GM23338 (cell line): ENCODE measurements at regions not wholly inside any gene's neighbourhood (a gene's known extent, or its start where the extent isn't known, plus 50 kb on each side); places are given as distances from the start of the nearest gene placed in this dataset.

Source experiments
- ATAC-seq: fragments of 200-7000 bp; cut with Tn5 transposase; 3 replicates; pipeline ENCODE4 v1.9.1; 2020
- DNase-seq: peaks from one replicate; pipeline ENCODE4 v3.0.0-alpha.2; 2015; ENCODE audit warnings: low spot score
- H2AFZ ChIP-seq: fragments of 200-600 bp; sonication (generic); 2 replicates; pipeline ENCODE4 v1.8.0; 2016; ENCODE audit warnings: antibody characterized with exemption, mild to moderate bottlenecking, moderate library complexity
- H3F3A ChIP-seq: fragments of 200-600 bp; sonication (generic); replicated peaks from 2 replicates; pipeline ENCODE4 v1.8.0; 2017; ENCODE audit warnings: antibody characterized with exemption, mixed run types, low read depth
- H3K27ac ChIP-seq: fragments of 200-600 bp; sonication (generic); 2 replicates; pipeline ENCODE4 v1.6.1; 2016; ENCODE audit warnings: low read depth
- H3K27me3 ChIP-seq: fragments of 200-600 bp; sonication (generic); 2 replicates; pipeline ENCODE4 v1.8.0; 2016; ENCODE audit warnings: mild to moderate bottlenecking, mixed run types, moderate library complexity; ENCODE audit not compliant: insufficient read depth
- H3K36me3 ChIP-seq: fragments of 200-600 bp; sonication (generic); 2 replicates; pipeline ENCODE4 v1.8.0; 2016; ENCODE audit warnings: mild to moderate bottlenecking; ENCODE audit not compliant: insufficient read depth
- H3K4me1 ChIP-seq: fragments of 200-600 bp; sonication (generic); 2 replicates; pipeline ENCODE4 v1.8.0; 2016; ENCODE audit warnings: mild to moderate bottlenecking, moderate library complexity; ENCODE audit not compliant: insufficient read depth
- H3K4me2 ChIP-seq: fragments of 200-600 bp; sonication (generic); 2 replicates; pipeline ENCODE4 v1.7.1; 2017; ENCODE audit warnings: mixed run types
- H3K4me3 ChIP-seq: fragments of 200-600 bp; sonication (generic); 2 replicates; pipeline ENCODE4 v1.6.1; 2016; ENCODE audit warnings: mixed run types
- H3K79me2 ChIP-seq: fragments of 200-600 bp; sonication (generic); replicated peaks from 2 replicates; pipeline ENCODE4 v1.8.0; 2017; ENCODE audit warnings: mild to moderate bottlenecking; ENCODE audit not compliant: insufficient read depth
- H3K9me2 ChIP-seq: fragments of 200-600 bp; sonication (generic); 2 replicates; pipeline ENCODE4 v1.8.0; 2017; ENCODE audit not compliant: insufficient read depth
- H4K20me1 ChIP-seq: fragments of 200-600 bp; sonication (generic); replicated peaks from 2 replicates; pipeline ENCODE4 v1.8.0; 2017; ENCODE audit warnings: mild to moderate bottlenecking; ENCODE audit not compliant: insufficient read depth
- H3K27ac Mint-ChIP-seq: 2 replicates; pipeline ENCODE4 v1.8.0; 2020; ENCODE audit warnings: inconsistent platforms, mild to moderate bottlenecking, moderate library complexity, mixed read lengths
- H3K27me3 Mint-ChIP-seq: 3 replicates; pipeline ENCODE4 v1.8.0; 2022; ENCODE audit warnings: low read depth, mild to moderate bottlenecking, moderate library complexity, mixed read lengths, inconsistent platforms; ENCODE audit not compliant: insufficient read depth, poor library complexity
- H3K36me3 Mint-ChIP-seq: 3 replicates; pipeline ENCODE4 v1.8.0; 2021; ENCODE audit warnings: low read depth, mild to moderate bottlenecking, inconsistent platforms, moderate library complexity, mixed read lengths
- H3K4me1 Mint-ChIP-seq: 3 replicates; pipeline ENCODE4 v1.8.0; 2020; ENCODE audit warnings: mild to moderate bottlenecking, inconsistent platforms, mixed read lengths
- H3K4me3 Mint-ChIP-seq: 3 replicates; pipeline ENCODE4 v1.8.0; 2021; ENCODE audit warnings: moderate library complexity, mild to moderate bottlenecking, inconsistent platforms, mixed read lengths
- H3K9me3 Mint-ChIP-seq: 3 replicates; pipeline ENCODE4 v1.8.0; 2020; ENCODE audit warnings: moderate library complexity, mild to moderate bottlenecking, inconsistent platforms, mixed read lengths
- CREB1 ChIP-seq: fragments of 250-450 bp; sonication (Bioruptor Pico); IDR thresholded peaks from 2 replicates; pipeline ENCODE4 v1.5.0; 2020; ENCODE audit warnings: low read depth, mild to moderate bottlenecking, moderate library complexity
- EZH2 ChIP-seq: fragments of 200-600 bp; sonication (generic); IDR thresholded peaks from one replicate; pipeline ENCODE4 v1.8.0; 2017; ENCODE audit warnings: antibody characterized with exemption, mild to moderate bottlenecking, low read depth; ENCODE audit not compliant: unreplicated experiment
- EZH2phosphoT487 ChIP-seq: fragments of 200-600 bp; sonication (generic); IDR thresholded peaks from one replicate; pipeline ENCODE4 v1.8.1; 2018; ENCODE audit warnings: antibody characterized with exemption; ENCODE audit not compliant: unreplicated experiment
- JUNB ChIP-seq: IDR thresholded peaks from one replicate; pipeline ENCODE4 v1.6.1; 2016; ENCODE audit warnings: antibody characterized with exemption; ENCODE audit not compliant: unreplicated experiment
- NANOG ChIP-seq: IDR thresholded peaks from 2 replicates; pipeline ENCODE4 v1.6.1; 2016; ENCODE audit warnings: antibody characterized with exemption, borderline replicate concordance
- POLR2AphosphoS5 ChIP-seq: IDR thresholded peaks from 2 replicates; pipeline ENCODE4 v1.6.1; 2016; ENCODE audit warnings: antibody characterized with exemption, low read depth
- STAT1 ChIP-seq: IDR thresholded peaks from one replicate; pipeline ENCODE4 v1.6.1; 2016; ENCODE audit warnings: antibody characterized with exemption; ENCODE audit not compliant: unreplicated experiment
- ZNF114 ChIP-seq: fragments of 250-450 bp; sonication (Bioruptor Pico); IDR thresholded peaks from 2 replicates; pipeline ENCODE4 v1.5.0; 2020; ENCODE audit warnings: mild to moderate bottlenecking, moderate library complexity
- ZNF331 ChIP-seq: fragments of 250-450 bp; sonication (Bioruptor Pico); IDR thresholded peaks from 2 replicates; pipeline ENCODE4 v1.5.0; 2020; ENCODE audit warnings: low read depth, mild to moderate bottlenecking, moderate library complexity
- TF ChIP-seq, protein P1 (sequence below): IDR thresholded peaks from 2 replicates; pipeline ENCODE4 v1.6.1; 2016; ENCODE audit warnings: antibody characterized with exemption
- TF ChIP-seq, protein P2 (sequence below): IDR thresholded peaks from one replicate; pipeline ENCODE4 v1.6.1; 2018; ENCODE audit warnings: antibody characterized with exemption; ENCODE audit not compliant: unreplicated experiment
- TF ChIP-seq, protein P3 (sequence below): fragments of 250-450 bp; sonication (Bioruptor Pico); IDR thresholded peaks from 2 replicates; pipeline ENCODE4 v1.5.0; 2020; ENCODE audit warnings: mild to moderate bottlenecking, moderate library complexity
- TF ChIP-seq, protein P4 (sequence below), 2 experiments: fragments of 200-600 bp in 1 of 2; sonication (generic) in 1 of 2; conservative IDR thresholded peaks; 2 replicates each; pipeline versions ENCODE4 v1.5.1 to v1.6.1; 2016 to 2017; ENCODE audit warnings: antibody characterized with exemption in 2 of 2, low read depth in 2 of 2, mild to moderate bottlenecking in 2 of 2, moderate library complexity in 1 of 2

DNA sequence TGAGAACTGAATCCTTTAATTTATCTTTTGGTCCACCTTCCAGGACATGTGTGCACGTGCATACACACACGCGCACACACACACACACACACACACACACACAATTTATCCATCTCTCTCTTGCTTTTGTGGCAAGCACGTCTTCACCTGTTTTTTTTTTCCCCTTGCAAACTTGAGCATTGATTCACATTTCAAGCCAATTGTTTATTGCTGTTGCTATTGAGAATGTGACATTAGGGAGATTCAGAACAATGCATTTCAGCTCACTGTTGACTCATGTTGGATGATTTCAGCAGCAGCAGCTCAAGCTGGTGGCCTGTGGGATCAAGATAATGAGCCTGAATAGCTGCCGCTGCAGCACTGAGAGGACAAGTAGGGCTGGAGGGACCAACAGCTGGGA is 128.9 kb downstream of the SNAPC1 start:
- Histone ChIP-seq H3K36me3 (no peaks in the 10 kb centered on the region), H3K4me3 (no peak overlapping the region), H3K27ac (no peak overlapping the region), H3K9me2 (no peaks in the 10 kb centered on the region), H2AFZ (no peak overlapping the region), H3K4me2 (0 out of 2 replicates have a peak overlapping the region, but pooled peaks have one; percentile 23), H4K20me1 (no peaks in the 10 kb centered on the region), H3K4me1 (peaks cover 39% of the 10 kb centered on the region), H3F3A (no peaks in the 10 kb centered on the region), H3K27me3 (no peaks in the 10 kb centered on the region), H3K79me2 (no peaks in the 10 kb centered on the region)
- Mint-ChIP-seq H3K4me3 (no peak overlapping the region), H3K4me1 (peaks cover 29% of the 10 kb centered on the region), H3K9me3 (no peaks in the 10 kb centered on the region), H3K27me3 (peaks cover 2% of the 10 kb centered on the region), H3K36me3 (no peaks in the 10 kb centered on the region), H3K27ac (peak overlapping the region; percentile 7; the same call in 1 of the 2 replicates)
- DNase-seq, result peak; percentile 15
- ATAC-seq, result peak; percentile 38
- TF ChIP-seq EZH2phosphoT487, result no peak
- TF ChIP-seq, protein P1, sequence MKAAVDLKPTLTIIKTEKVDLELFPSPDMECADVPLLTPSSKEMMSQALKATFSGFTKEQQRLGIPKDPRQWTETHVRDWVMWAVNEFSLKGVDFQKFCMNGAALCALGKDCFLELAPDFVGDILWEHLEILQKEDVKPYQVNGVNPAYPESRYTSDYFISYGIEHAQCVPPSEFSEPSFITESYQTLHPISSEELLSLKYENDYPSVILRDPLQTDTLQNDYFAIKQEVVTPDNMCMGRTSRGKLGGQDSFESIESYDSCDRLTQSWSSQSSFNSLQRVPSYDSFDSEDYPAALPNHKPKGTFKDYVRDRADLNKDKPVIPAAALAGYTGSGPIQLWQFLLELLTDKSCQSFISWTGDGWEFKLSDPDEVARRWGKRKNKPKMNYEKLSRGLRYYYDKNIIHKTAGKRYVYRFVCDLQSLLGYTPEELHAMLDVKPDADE, result no peak
- TF ChIP-seq, protein P2, sequence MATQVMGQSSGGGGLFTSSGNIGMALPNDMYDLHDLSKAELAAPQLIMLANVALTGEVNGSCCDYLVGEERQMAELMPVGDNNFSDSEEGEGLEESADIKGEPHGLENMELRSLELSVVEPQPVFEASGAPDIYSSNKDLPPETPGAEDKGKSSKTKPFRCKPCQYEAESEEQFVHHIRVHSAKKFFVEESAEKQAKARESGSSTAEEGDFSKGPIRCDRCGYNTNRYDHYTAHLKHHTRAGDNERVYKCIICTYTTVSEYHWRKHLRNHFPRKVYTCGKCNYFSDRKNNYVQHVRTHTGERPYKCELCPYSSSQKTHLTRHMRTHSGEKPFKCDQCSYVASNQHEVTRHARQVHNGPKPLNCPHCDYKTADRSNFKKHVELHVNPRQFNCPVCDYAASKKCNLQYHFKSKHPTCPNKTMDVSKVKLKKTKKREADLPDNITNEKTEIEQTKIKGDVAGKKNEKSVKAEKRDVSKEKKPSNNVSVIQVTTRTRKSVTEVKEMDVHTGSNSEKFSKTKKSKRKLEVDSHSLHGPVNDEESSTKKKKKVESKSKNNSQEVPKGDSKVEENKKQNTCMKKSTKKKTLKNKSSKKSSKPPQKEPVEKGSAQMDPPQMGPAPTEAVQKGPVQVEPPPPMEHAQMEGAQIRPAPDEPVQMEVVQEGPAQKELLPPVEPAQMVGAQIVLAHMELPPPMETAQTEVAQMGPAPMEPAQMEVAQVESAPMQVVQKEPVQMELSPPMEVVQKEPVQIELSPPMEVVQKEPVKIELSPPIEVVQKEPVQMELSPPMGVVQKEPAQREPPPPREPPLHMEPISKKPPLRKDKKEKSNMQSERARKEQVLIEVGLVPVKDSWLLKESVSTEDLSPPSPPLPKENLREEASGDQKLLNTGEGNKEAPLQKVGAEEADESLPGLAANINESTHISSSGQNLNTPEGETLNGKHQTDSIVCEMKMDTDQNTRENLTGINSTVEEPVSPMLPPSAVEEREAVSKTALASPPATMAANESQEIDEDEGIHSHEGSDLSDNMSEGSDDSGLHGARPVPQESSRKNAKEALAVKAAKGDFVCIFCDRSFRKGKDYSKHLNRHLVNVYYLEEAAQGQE, result no peak
- TF ChIP-seq CREB1 (CRISPR knock-in tag), result no peak
- no peak for TF ChIP-seq ZNF331 (CRISPR knock-in tag)
- TF ChIP-seq NANOG, result no peak
- no peak for TF ChIP-seq STAT1
- no peak for TF ChIP-seq POLR2AphosphoS5
- no peak for TF ChIP-seq ZNF114 (CRISPR knock-in tag)
- no peak for TF ChIP-seq JUNB
- TF ChIP-seq EZH2, result no peak
- TF ChIP-seq, protein P3, sequence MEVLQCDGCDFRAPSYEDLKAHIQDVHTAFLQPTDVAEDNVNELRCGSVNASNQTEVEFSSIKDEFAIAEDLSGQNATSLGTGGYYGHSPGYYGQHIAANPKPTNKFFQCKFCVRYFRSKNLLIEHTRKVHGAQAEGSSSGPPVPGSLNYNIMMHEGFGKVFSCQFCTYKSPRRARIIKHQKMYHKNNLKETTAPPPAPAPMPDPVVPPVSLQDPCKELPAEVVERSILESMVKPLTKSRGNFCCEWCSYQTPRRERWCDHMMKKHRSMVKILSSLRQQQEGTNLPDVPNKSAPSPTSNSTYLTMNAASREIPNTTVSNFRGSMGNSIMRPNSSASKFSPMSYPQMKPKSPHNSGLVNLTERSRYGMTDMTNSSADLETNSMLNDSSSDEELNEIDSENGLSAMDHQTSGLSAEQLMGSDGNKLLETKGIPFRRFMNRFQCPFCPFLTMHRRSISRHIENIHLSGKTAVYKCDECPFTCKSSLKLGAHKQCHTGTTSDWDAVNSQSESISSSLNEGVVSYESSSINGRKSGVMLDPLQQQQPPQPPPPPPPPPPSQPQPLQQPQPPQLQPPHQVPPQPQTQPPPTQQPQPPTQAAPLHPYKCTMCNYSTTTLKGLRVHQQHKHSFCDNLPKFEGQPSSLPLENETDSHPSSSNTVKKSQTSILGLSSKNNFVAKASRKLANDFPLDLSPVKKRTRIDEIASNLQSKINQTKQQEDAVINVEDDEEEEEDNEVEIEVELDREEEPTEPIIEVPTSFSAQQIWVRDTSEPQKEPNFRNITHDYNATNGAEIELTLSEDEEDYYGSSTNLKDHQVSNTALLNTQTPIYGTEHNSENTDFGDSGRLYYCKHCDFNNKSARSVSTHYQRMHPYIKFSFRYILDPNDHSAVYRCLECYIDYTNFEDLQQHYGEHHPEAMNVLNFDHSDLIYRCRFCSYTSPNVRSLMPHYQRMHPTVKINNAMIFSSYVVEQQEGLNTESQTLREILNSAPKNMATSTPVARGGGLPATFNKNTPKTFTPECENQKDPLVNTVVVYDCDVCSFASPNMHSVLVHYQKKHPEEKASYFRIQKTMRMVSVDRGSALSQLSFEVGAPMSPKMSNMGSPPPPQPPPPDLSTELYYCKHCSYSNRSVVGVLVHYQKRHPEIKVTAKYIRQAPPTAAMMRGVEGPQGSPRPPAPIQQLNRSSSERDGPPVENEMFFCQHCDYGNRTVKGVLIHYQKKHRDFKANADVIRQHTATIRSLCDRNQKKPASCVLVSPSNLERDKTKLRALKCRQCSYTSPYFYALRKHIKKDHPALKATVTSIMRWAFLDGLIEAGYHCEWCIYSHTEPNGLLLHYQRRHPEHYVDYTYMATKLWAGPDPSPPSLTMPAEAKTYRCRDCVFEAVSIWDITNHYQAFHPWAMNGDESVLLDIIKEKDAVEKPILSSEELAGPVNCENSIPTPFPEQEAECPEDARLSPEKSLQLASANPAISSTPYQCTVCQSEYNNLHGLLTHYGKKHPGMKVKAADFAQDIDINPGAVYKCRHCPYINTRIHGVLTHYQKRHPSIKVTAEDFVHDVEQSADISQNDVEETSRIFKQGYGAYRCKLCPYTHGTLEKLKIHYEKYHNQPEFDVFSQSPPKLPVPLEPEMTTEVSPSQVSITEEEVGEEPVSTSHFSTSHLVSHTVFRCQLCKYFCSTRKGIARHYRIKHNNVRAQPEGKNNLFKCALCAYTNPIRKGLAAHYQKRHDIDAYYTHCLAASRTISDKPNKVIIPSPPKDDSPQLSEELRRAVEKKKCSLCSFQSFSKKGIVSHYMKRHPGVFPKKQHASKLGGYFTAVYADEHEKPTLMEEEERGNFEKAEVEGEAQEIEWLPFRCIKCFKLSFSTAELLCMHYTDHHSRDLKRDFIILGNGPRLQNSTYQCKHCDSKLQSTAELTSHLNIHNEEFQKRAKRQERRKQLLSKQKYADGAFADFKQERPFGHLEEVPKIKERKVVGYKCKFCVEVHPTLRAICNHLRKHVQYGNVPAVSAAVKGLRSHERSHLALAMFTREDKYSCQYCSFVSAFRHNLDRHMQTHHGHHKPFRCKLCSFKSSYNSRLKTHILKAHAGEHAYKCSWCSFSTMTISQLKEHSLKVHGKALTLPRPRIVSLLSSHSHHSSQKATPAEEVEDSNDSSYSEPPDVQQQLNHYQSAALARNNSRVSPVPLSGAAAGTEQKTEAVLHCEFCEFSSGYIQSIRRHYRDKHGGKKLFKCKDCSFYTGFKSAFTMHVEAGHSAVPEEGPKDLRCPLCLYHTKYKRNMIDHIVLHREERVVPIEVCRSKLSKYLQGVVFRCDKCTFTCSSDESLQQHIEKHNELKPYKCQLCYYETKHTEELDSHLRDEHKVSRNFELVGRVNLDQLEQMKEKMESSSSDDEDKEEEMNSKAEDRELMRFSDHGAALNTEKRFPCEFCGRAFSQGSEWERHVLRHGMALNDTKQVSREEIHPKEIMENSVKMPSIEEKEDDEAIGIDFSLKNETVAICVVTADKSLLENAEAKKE (CRISPR knock-in tag), result no peak
- TF ChIP-seq, protein P4, sequence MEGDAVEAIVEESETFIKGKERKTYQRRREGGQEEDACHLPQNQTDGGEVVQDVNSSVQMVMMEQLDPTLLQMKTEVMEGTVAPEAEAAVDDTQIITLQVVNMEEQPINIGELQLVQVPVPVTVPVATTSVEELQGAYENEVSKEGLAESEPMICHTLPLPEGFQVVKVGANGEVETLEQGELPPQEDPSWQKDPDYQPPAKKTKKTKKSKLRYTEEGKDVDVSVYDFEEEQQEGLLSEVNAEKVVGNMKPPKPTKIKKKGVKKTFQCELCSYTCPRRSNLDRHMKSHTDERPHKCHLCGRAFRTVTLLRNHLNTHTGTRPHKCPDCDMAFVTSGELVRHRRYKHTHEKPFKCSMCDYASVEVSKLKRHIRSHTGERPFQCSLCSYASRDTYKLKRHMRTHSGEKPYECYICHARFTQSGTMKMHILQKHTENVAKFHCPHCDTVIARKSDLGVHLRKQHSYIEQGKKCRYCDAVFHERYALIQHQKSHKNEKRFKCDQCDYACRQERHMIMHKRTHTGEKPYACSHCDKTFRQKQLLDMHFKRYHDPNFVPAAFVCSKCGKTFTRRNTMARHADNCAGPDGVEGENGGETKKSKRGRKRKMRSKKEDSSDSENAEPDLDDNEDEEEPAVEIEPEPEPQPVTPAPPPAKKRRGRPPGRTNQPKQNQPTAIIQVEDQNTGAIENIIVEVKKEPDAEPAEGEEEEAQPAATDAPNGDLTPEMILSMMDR (conservative IDR thresholded peaks at IDR 0.05; ENCODE audit: low read depth in 2 of 2), result no peak
